ENCODE measurements at regions not wholly inside any gene's neighbourhood (a gene's known extent, or its start where the extent isn't known, plus 50 kb on each side); places are given as distances from the start of the nearest gene placed in this dataset.

DNA sequence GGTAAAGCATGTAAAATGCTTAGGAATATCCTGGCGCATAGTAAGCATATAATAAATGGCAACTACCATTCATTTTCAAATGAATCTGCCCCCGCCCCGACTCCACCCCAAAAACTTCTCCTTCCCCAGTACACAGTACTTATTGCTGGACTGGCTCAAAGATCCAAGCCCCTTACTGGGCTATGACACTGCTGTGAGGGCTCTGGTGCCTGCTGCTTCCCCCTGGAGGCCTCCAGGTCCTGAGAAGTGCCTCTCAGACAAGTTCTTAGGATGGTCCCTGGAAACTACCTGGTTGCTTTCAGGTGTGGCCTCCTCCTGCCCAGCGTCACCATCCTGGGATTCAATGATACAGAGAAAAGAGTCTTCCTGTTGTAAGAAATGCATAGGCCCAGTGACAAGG is 190.6 kb upstream of the NTM start:
- WGBS = 98% methylated on average over 4 of the region's 4 CpGs
- H3K36me3 ChIP-seq = no peaks in the 10 kb centered on the region

DNA sequence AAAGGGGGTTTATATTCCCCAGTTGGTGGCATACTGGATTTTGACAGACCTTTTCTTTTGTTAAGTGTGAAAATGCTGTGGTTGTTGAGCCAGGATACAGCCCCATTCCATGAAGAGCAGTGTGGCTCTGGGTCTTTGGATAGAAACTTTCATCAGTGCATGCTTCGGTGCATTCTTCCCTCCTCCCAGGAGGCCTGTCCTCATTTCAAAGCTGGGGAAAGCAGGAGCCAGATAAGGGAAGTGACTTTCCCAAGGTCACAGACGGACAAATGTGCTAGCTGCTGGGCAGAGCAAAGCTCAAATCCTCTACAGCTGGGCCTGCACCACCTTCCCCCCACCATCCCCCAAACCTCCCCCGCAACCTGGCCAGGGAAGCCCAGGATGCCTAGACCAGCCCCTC is 184.5 kb upstream of the NTM start:
- no peaks in the 10 kb centered on the region for H3K9me3 ChIP-seq

More for the DNA sequence above, 190.6 kb upstream of the NTM start:
- Histone ChIP-seq H3K27ac (no peak overlapping the region), H3K4me3 (no peak overlapping the region), H3K9me3 (no peaks in the 10 kb centered on the region), H3K4me1 (no peaks in the 10 kb centered on the region), H3K27me3 (peaks cover 3% of the 10 kb centered on the region)
- TF ChIP-seq EP300 (IDR thresholded peaks at IDR 0.05) (no peak), POLR2A (IDR thresholded peaks at IDR 0.05) (no peak), POLR2AphosphoS5 (IDR thresholded peaks at IDR 0.05) (no peak)
- TF ChIP-seq, protein P1, sequence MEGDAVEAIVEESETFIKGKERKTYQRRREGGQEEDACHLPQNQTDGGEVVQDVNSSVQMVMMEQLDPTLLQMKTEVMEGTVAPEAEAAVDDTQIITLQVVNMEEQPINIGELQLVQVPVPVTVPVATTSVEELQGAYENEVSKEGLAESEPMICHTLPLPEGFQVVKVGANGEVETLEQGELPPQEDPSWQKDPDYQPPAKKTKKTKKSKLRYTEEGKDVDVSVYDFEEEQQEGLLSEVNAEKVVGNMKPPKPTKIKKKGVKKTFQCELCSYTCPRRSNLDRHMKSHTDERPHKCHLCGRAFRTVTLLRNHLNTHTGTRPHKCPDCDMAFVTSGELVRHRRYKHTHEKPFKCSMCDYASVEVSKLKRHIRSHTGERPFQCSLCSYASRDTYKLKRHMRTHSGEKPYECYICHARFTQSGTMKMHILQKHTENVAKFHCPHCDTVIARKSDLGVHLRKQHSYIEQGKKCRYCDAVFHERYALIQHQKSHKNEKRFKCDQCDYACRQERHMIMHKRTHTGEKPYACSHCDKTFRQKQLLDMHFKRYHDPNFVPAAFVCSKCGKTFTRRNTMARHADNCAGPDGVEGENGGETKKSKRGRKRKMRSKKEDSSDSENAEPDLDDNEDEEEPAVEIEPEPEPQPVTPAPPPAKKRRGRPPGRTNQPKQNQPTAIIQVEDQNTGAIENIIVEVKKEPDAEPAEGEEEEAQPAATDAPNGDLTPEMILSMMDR (IDR thresholded peaks at IDR 0.05) = no peak
- DNase-seq (ENCODE audit: low spot score in 2 of 2) = no peak

GRCh38 chr11:131186629-131187101 is 183.8 kb upstream of the NTM start:
- Histone ChIP-seq H3K9me3 (no peaks in the 10 kb centered on the region), H3K27ac (no peak overlapping the region), H3K27me3 (peaks cover under 1% of the 10 kb centered on the region), H3K4me3 (no peak overlapping the region), H3K36me3 (no peaks in the 10 kb centered on the region), H3K4me1 (peaks cover 12% of the 10 kb centered on the region)
- no peak for TF ChIP-seq POLR2A (IDR thresholded peaks at IDR 0.05)
- no peak for TF ChIP-seq POLR2AphosphoS5 (IDR thresholded peaks at IDR 0.05)
- TF ChIP-seq, protein P1 (IDR thresholded peaks at IDR 0.05) = no peak
- no peak for TF ChIP-seq EP300 (IDR thresholded peaks at IDR 0.05)
- WGBS = 29% methylated on average over 10 of the region's 10 CpGs
- DNase-seq (ENCODE audit: low spot score in 2 of 2) = no peak

More for the DNA sequence above, 184.5 kb upstream of the NTM start:
- Histone ChIP-seq H3K27me3 (peaks cover 3% of the 10 kb centered on the region), H3K4me1 (peaks cover 12% of the 10 kb centered on the region), H3K27ac (no peak overlapping the region), H3K36me3 (no peaks in the 10 kb centered on the region), H3K4me3 (no peak overlapping the region)
- TF ChIP-seq POLR2A (IDR thresholded peaks at IDR 0.05) (no peak), POLR2AphosphoS5 (IDR thresholded peaks at IDR 0.05) (no peak), EP300 (IDR thresholded peaks at IDR 0.05) (no peak)
- TF ChIP-seq, protein P1 (IDR thresholded peaks at IDR 0.05) = no peak
- no peak for DNase-seq (ENCODE audit: low spot score in 2 of 2)
- 82% methylated on average over 3 of the region's 3 CpGs for WGBS

GRCh38 chr11:131190446-131190845 is 180.0 kb upstream of the NTM start:
- peaks cover 15% of the 10 kb centered on the region for H3K4me1 ChIP-seq
- no peak overlapping the region for H3K27ac ChIP-seq
- TF ChIP-seq EP300 (IDR thresholded peaks at IDR 0.05) = no peak
- peaks cover 13% of the 10 kb centered on the region for H3K27me3 ChIP-seq
- H3K36me3 ChIP-seq = no peaks in the 10 kb centered on the region
- 49% methylated on average over 4 of the region's 5 CpGs for WGBS
- H3K4me3 ChIP-seq = no peak overlapping the region
- H3K9me3 ChIP-seq = no peaks in the 10 kb centered on the region
- DNase-seq (ENCODE audit: low spot score in 2 of 2) = no peak

- Histone ChIP-seq H3K27ac (no peak overlapping the region), H3K4me1 (peaks cover 24% of the 10 kb centered on the region), H3K9me3 (no peaks in the 10 kb centered on the region), H3K4me3 (no peak overlapping the region), H3K27me3 (peaks cover 13% of the 10 kb centered on the region), H3K36me3 (no peaks in the 10 kb centered on the region)
- no peak for TF ChIP-seq POLR2A (IDR thresholded peaks at IDR 0.05)
- TF ChIP-seq, protein P1 (IDR thresholded peaks at IDR 0.05) = no peak
- TF ChIP-seq EP300 (IDR thresholded peaks at IDR 0.05) = no peak
- TF ChIP-seq POLR2AphosphoS5 (IDR thresholded peaks at IDR 0.05) = no peak
- WGBS = 48% methylated on average over 4 of the region's 4 CpGs
- no peak for DNase-seq (ENCODE audit: low spot score in 2 of 2)
Observed at GRCh38 chr11:131191606-131192005, 178.8 kb upstream of the NTM start.

DNA sequence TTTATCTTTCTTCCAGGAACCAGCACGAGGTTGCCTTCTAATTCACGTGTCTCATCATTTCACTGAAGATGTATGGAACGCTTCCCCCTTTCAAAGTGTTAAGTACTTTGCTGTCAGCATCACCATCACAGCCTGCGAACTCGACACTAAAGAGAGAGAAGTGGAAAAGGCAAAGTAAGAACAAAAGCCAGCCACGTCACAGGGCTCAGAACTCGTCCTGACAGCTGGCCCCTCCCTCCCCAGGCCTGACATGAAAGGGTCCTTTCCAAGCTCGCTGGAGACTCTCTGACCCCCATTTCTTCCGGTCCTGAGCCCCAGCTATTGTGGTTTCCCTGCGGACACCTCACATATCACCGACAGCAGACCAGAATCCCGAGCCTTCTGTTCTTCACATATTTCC is 177.8 kb upstream of the NTM start:
- H3K27ac ChIP-seq = no peak overlapping the region
- H3K9me3 ChIP-seq = no peaks in the 10 kb centered on the region
- DNase-seq (ENCODE audit: low spot score in 2 of 2) = no peak
- TF ChIP-seq POLR2AphosphoS5 (IDR thresholded peaks at IDR 0.05) (no peak), POLR2A (IDR thresholded peaks at IDR 0.05) (no peak), EP300 (IDR thresholded peaks at IDR 0.05) (no peak)
- TF ChIP-seq, protein P1 (IDR thresholded peaks at IDR 0.05) = no peak
- no peaks in the 10 kb centered on the region for H3K36me3 ChIP-seq
- peaks cover 13% of the 10 kb centered on the region for H3K27me3 ChIP-seq
- H3K4me1 ChIP-seq = peaks cover 27% of the 10 kb centered on the region
- H3K4me3 ChIP-seq = no peak overlapping the region
- WGBS = 75% methylated on average over 12 of the region's 12 CpGs
